CD14-positive monocyte (primary cell): ENCODE measurements at regions not wholly inside any gene's neighbourhood (a gene's known extent, or its start where the extent isn't known, plus 50 kb on each side); places are given as distances from the start of the nearest gene placed in this dataset.
"Not testable (repeated sequence)": the region's sequence is repeated elsewhere in the genome, so short reads cannot be mapped to it uniquely, and the experiment has no call there.

Experiments
- DNase-seq, 3 donors: peaks; one replicate each; pipeline ENCODE4 v3.0.0-alpha.2; 2011 to 2022
- H2AFZ ChIP-seq: 2 replicates; pipeline ENCODE4 v1.6.0; 2012; ENCODE audit warnings: mild to moderate bottlenecking, low read depth, low read length, inconsistent platforms; ENCODE audit not compliant: insufficient read depth, poor library complexity, severe bottlenecking
- H3K27ac ChIP-seq, 2 donors: 1 replicate in 1 of 2; 2 replicates in 1 of 2; pipeline ENCODE4 v1.5.1; 2012 to 2013; ENCODE audit warnings: low read length in 2 of 2, control low read depth in 1 of 2, inconsistent platforms in 1 of 2, low read depth in 1 of 2, mild to moderate bottlenecking in 1 of 2
- H3K27me3 ChIP-seq, 2 donors: one replicate each; pipeline versions ENCODE4 v1.6.0 to v1.6.1; 2011 to 2013; ENCODE audit warnings: low read length in 2 of 2; ENCODE audit not compliant: control insufficient read depth in 2 of 2, insufficient read depth in 2 of 2
- H3K36me3 ChIP-seq, 2 donors: replicated peaks in 1 of 2; 1 replicate in 1 of 2; 2 replicates in 1 of 2; pipeline versions ENCODE4 v1.5.1 to v1.6.1; 2012 to 2013; ENCODE audit warnings: low read length in 2 of 2, control low read depth in 1 of 2, inconsistent platforms in 1 of 2, mild to moderate bottlenecking in 1 of 2; ENCODE audit not compliant: insufficient read depth in 2 of 2, control insufficient read depth in 1 of 2
- H3K4me1 ChIP-seq, 2 donors: 1 replicate in 1 of 2; 2 replicates in 1 of 2; pipeline versions ENCODE4 v1.5.1 to v1.6.1; 2012 to 2013; ENCODE audit warnings: low read length in 2 of 2, control low read depth in 1 of 2, inconsistent platforms in 1 of 2, mild to moderate bottlenecking in 1 of 2, moderate library complexity in 1 of 2; ENCODE audit not compliant: insufficient read depth in 2 of 2, control insufficient read depth in 1 of 2
- H3K4me2 ChIP-seq: replicated peaks from 2 replicates; pipeline ENCODE3; 2012; ENCODE audit warnings: low read length, moderate library complexity, mild to moderate bottlenecking; ENCODE audit not compliant: poor library complexity, severe bottlenecking; ENCODE audit errors: extremely low read depth
- H3K4me3 ChIP-seq, 3 experiments: fragments of 200-600 bp in 1 of 3; sonication (generic) in 1 of 3; replicated peaks in 1 of 3; 1 replicate in 2 of 3; 2 replicates in 1 of 3; pipeline ENCODE4 v1.5.1; 2011 to 2013; ENCODE audit warnings: low read length in 3 of 3, mild to moderate bottlenecking in 3 of 3, control low read depth in 2 of 3, low read depth in 2 of 3, inconsistent platforms in 1 of 3, moderate library complexity in 1 of 3
- H3K79me2 ChIP-seq: 2 replicates; pipeline ENCODE4 v1.6.0; 2012; ENCODE audit warnings: mild to moderate bottlenecking, control low read depth, inconsistent platforms, low read length, moderate library complexity; ENCODE audit not compliant: insufficient read depth
- H3K9ac ChIP-seq: 2 replicates; pipeline ENCODE4 v1.6.0; 2017; ENCODE audit warnings: low read length, mild to moderate bottlenecking; ENCODE audit not compliant: insufficient read depth, poor library complexity, severe bottlenecking
- H3K9me3 ChIP-seq, 2 donors: replicated peaks in 1 of 2; 1 replicate in 1 of 2; 2 replicates in 1 of 2; pipeline versions ENCODE4 v1.5.1 to v1.6.1; 2012 to 2013; ENCODE audit warnings: low read length in 2 of 2, control low read depth in 1 of 2; ENCODE audit not compliant: control insufficient read depth in 1 of 2, insufficient read depth in 1 of 2
- H4K20me1 ChIP-seq: 2 replicates; pipeline ENCODE4 v1.6.0; 2012; ENCODE audit warnings: mild to moderate bottlenecking, low read length, control low read depth, moderate library complexity; ENCODE audit not compliant: insufficient read depth
- H3K27ac Mint-ChIP-seq, 7 donors: one replicate each; pipeline ENCODE4 v1.8.0; 2020; ENCODE audit warnings: mild to moderate bottlenecking in 7 of 7, mixed read lengths in 7 of 7, moderate library complexity in 6 of 7, inconsistent platforms in 2 of 7
- H3K27me3 Mint-ChIP-seq, 3 donors: one replicate each; pipeline ENCODE4 v1.8.0; 2021 to 2022; ENCODE audit warnings: low read depth in 3 of 3, mild to moderate bottlenecking in 3 of 3, mixed read lengths in 3 of 3, moderate library complexity in 3 of 3, inconsistent platforms in 1 of 3
- H3K36me3 Mint-ChIP-seq, 2 donors: one replicate each; pipeline ENCODE4 v1.8.0; 2020; ENCODE audit warnings: mixed read lengths in 2 of 2, inconsistent platforms in 1 of 2, mild to moderate bottlenecking in 1 of 2
- H3K4me1 Mint-ChIP-seq: one replicate; pipeline ENCODE4 v1.8.0; 2020; ENCODE audit warnings: mild to moderate bottlenecking, mixed read lengths
- H3K4me3 Mint-ChIP-seq, 2 donors: one replicate each; pipeline ENCODE4 v1.8.0; 2020; ENCODE audit warnings: mild to moderate bottlenecking in 2 of 2, mixed read lengths in 2 of 2, moderate library complexity in 1 of 2
- H3K9me3 Mint-ChIP-seq, 7 donors: one replicate each; pipeline ENCODE4 v1.8.0; 2020 to 2022; ENCODE audit warnings: mixed read lengths in 7 of 7, mild to moderate bottlenecking in 6 of 7, moderate library complexity in 6 of 7, inconsistent platforms in 2 of 7
- WGBS: methylation state at CpG from one replicate; pipeline ENCODE4 v1.1.5; 2013; ENCODE audit warnings: missing lambda C conversion rate; ENCODE audit not compliant: insufficient coverage; 5-methylcytosine and 5-hydroxymethylcytosine counted together
- intact Hi-C, 2 donors: fragments of 100-400 bp; cut with micrococcal nuclease; formaldehyde crosslinking; loops; one replicate each; pipeline versions ENCODE4 v1.15.0 to v1.15.1; 2023
- TF ChIP-seq, protein P1 (sequence below): fragments of 200-600 bp; IDR thresholded peaks from one replicate; pipeline ENCODE4 v1.8.0; 2022; ENCODE audit warnings: antibody characterized with exemption, mild to moderate bottlenecking

DNA sequence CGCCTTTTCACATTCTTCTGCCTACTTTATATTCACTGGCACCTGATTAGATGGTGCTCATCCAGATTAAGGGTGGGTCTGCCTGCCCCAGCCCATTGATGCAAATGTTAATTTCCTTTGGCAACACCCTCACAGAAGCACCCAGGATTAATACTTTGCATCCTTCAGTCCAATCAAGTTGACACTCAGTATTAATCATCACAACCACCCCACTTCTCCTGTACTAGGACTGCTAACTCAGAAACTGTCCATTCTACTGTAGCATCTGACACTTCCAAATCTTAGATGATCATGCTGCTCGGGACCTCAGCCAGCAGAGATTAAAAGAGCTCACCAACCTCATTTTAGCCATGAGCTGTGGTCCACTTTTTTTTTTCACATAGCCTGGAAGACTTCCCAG is 268.5 kb downstream of the SATB2 start:
- no peaks in the 10 kb centered on the region for H3K4me1 ChIP-seq
- H3K79me2 ChIP-seq = no peaks in the 10 kb centered on the region
- no peak overlapping the region for H3K27ac Mint-ChIP-seq
- H4K20me1 ChIP-seq = no peaks in the 10 kb centered on the region
- H3K36me3 ChIP-seq = no peaks in the 10 kb centered on the region
- H3K9me3 ChIP-seq = no peaks in the 10 kb centered on the region
- H3K36me3 Mint-ChIP-seq = no peaks in the 10 kb centered on the region
- no peak overlapping the region for H3K4me3 Mint-ChIP-seq
- no peak overlapping the region for H3K4me3 ChIP-seq
- H3K4me1 Mint-ChIP-seq = no peaks in the 10 kb centered on the region
- no peak for DNase-seq
- no peak overlapping the region for H3K4me2 ChIP-seq
- H3K9ac ChIP-seq = no peak overlapping the region
- intact Hi-C loops = no loop called here
- no peak overlapping the region for H2AFZ ChIP-seq
- H3K9me3 Mint-ChIP-seq = peaks cover 0 to 8% (median 2%) of the 10 kb centered on the region in 7 donors
- H3K27me3 ChIP-seq = no peaks in the 10 kb centered on the region
- TF ChIP-seq, protein P1, sequence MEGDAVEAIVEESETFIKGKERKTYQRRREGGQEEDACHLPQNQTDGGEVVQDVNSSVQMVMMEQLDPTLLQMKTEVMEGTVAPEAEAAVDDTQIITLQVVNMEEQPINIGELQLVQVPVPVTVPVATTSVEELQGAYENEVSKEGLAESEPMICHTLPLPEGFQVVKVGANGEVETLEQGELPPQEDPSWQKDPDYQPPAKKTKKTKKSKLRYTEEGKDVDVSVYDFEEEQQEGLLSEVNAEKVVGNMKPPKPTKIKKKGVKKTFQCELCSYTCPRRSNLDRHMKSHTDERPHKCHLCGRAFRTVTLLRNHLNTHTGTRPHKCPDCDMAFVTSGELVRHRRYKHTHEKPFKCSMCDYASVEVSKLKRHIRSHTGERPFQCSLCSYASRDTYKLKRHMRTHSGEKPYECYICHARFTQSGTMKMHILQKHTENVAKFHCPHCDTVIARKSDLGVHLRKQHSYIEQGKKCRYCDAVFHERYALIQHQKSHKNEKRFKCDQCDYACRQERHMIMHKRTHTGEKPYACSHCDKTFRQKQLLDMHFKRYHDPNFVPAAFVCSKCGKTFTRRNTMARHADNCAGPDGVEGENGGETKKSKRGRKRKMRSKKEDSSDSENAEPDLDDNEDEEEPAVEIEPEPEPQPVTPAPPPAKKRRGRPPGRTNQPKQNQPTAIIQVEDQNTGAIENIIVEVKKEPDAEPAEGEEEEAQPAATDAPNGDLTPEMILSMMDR = no peak
- 93% methylated on average over 2 of the region's 2 CpGs for WGBS
- no peak overlapping the region for H3K27ac ChIP-seq
- H3K27me3 Mint-ChIP-seq = peaks cover 0 to 4% (median 4%) of the 10 kb centered on the region in 3 donors

DNA sequence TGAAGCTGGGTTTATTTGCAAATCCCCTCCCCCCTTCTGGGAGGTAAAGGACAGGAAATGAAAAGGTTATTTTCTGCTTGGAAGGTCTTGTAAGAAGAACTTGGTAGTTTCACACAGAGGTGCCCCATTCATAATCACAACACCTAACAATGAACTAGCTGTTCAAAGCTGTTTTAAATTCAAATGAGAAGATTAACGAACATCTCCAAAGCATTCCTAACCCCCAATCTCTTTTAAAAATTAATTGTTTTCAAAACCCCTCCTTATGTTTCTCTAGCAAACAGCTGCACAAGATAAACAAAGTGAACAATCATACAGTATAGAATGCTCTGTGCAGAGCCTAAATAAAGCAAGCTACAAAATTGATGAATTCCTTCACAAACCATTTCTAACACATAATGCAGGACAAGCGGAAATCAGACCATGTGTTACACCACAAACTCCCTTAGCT is 271.4 kb downstream of the SATB2 start:
- Histone ChIP-seq H3K4me1 (no peaks in the 10 kb centered on the region), H3K9me3 (no peaks in the 10 kb centered on the region), H3K4me3 (no peak overlapping the region), H3K9ac (no peak overlapping the region), H3K4me2 (no peak overlapping the region), H3K79me2 (no peaks in the 10 kb centered on the region), H2AFZ (no peak overlapping the region), H4K20me1 (no peaks in the 10 kb centered on the region), H3K36me3 (no peaks in the 10 kb centered on the region), H3K27me3 (no peaks in the 10 kb centered on the region), H3K27ac (no peak overlapping the region)
- Mint-ChIP-seq H3K36me3 (no peaks in the 10 kb centered on the region), H3K27me3 (peaks cover 0 to 2% (median 2%) of the 10 kb centered on the region in 3 donors), H3K4me3 (no peak overlapping the region), H3K27ac (no peak overlapping the region), H3K9me3 (peaks cover 0 to 9% (median 2%) of the 10 kb centered on the region in 7 donors), H3K4me1 (no peaks in the 10 kb centered on the region)
- TF ChIP-seq, protein P1 = no peak
- DNase-seq = no peak
- intact Hi-C loops = no loop called here
- no CpG with 5 or more reads among the region's 2 CpGs for WGBS

DNA sequence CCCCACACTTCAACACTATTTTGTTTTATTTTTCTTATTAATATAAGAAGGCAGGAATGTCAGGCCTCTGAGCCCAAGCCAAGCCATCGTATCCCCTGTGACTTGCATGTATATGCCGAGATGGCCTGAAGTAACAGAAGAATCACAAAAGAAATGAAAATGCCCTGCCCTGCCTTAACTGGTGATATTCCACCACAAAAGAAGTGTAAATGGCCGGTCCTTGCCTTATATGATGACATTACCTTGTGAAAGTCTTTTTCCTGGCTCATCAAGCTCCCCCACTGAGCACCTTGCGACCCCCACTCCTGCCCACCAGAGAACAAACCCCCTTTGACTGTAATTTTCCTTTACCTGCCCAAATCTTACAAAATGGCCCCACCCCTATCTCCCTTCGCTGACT is 272.6 kb downstream of the SATB2 start:
- H3K4me1 Mint-ChIP-seq, H3K36me3 ChIP-seq, DNase-seq, H3K27ac Mint-ChIP-seq, H3K4me3 ChIP-seq, H3K36me3 Mint-ChIP-seq, H2AFZ ChIP-seq, H3K27ac ChIP-seq, H3K9me3 ChIP-seq, H3K27me3 ChIP-seq, H3K9ac ChIP-seq, H3K4me1 ChIP-seq, intact Hi-C loops, H3K27me3 Mint-ChIP-seq, H3K79me2 ChIP-seq, H3K4me2 ChIP-seq, H3K4me3 Mint-ChIP-seq, H4K20me1 ChIP-seq: not testable (repeated sequence)
- WGBS = 56% methylated on average over 3 of the region's 5 CpGs
- peaks cover 0 to 10% (median 2%) of the 10 kb centered on the region in 7 donors for H3K9me3 Mint-ChIP-seq
